AG04450 (cell line): ENCODE measurements at regions not wholly inside any gene's neighbourhood (a gene's known extent, or its start where the extent isn't known, plus 50 kb on each side); places are given as distances from the start of the nearest gene placed in this dataset.
"Not testable (repeated sequence)": the region's sequence is repeated elsewhere in the genome, so short reads cannot be mapped to it uniquely, and the experiment has no call there.

Source experiments
- CTCF ChIA-PET: fragments of 300-600, 350-600 bp; formaldehyde crosslinking; extraction: SDS; loops from one replicate; lab custom pipeline; 2022; ENCODE audit warnings: antibody characterized with exemption, inconsistent platforms; lab: Charles Lee
- POLR2A ChIA-PET: fragments of 350-600 bp; formaldehyde crosslinking; extraction: SDS; loops from one replicate; lab custom pipeline; 2021; ENCODE audit warnings: antibody characterized with exemption, inconsistent platforms; lab: Yijun Ruan, JAX
- DNase-seq: peaks from one replicate; pipeline ENCODE4 v3.0.0-alpha.2; 2011; ENCODE audit warnings: low read depth, low spot score
- H3K27ac ChIP-seq: one replicate; pipeline ENCODE4 v1.5.1; 2012; ENCODE audit warnings: low read depth, low read length, control low read depth
- H3K27me3 ChIP-seq: one replicate; pipeline ENCODE4 v1.6.0; 2012; ENCODE audit warnings: low read length; ENCODE audit not compliant: control insufficient read depth, insufficient read depth
- H3K4me3 ChIP-seq: 2 replicates; pipeline ENCODE4 v1.5.1; 2011; ENCODE audit warnings: mild to moderate bottlenecking, low read depth, low read length, control low read depth
- H3K9me3 ChIP-seq: 2 replicates; pipeline ENCODE4 v1.5.1; 2012; ENCODE audit warnings: low read length; ENCODE audit not compliant: control insufficient read depth, insufficient read depth
- CTCF ChIP-seq: IDR thresholded peaks from 2 replicates; pipeline ENCODE4 v1.5.1; 2011; ENCODE audit warnings: low read depth, low read length, control low read depth, inconsistent platforms

- ChIA-PET POLR2A (no interaction called here), CTCF (no interaction called here)
- peaks cover 3% of the 10 kb centered on the region for H3K27me3 ChIP-seq
- H3K27ac ChIP-seq = no peak overlapping the region
- H3K4me3 ChIP-seq = no peak overlapping the region
- no peak for TF ChIP-seq CTCF
- DNase-seq = no peak
- H3K9me3 ChIP-seq = no peaks in the 10 kb centered on the region
Measured at GRCh38 chr7:3114917-3115316, 71.2 kb upstream of the CARD11 start.

GRCh38 chr7:3117081-3117480 lies 73.4 kb upstream of the CARD11 start:
- peaks cover 4% of the 10 kb centered on the region for H3K9me3 ChIP-seq
- ChIA-PET POLR2A (no interaction called here), CTCF (no interaction called here)
- no peak overlapping the region for H3K4me3 ChIP-seq
- DNase-seq = no peak
- TF ChIP-seq CTCF = no peak
- H3K27me3 ChIP-seq = peaks cover 3% of the 10 kb centered on the region
- no peak overlapping the region for H3K27ac ChIP-seq

GRCh38 chr7:3117488-3118231 lies 74.0 kb upstream of the CARD11 start:
- no peak for DNase-seq
- POLR2A ChIA-PET = no interaction called here
- H3K9me3 ChIP-seq = peaks cover 4% of the 10 kb centered on the region
- H3K27me3 ChIP-seq = no peaks in the 10 kb centered on the region
- no peak for TF ChIP-seq CTCF
- H3K27ac ChIP-seq = no peak overlapping the region
- CTCF ChIA-PET = no interaction called here
- H3K4me3 ChIP-seq = no peak overlapping the region

GRCh38 chr7:3119352-3119927 lies 75.8 kb upstream of the CARD11 start:
- DNase-seq, H3K27ac ChIP-seq, CTCF ChIA-PET, H3K9me3 ChIP-seq, H3K27me3 ChIP-seq, H3K4me3 ChIP-seq: not testable (repeated sequence)
- POLR2A ChIA-PET = interaction anchor here (0.6 kb wide), 1 partner anchor 18 kb away, joined by 3 read pairs; no protein-coding TSS in a partner anchor

- CTCF ChIA-PET = no interaction called here
- no peak for DNase-seq
- Histone ChIP-seq H3K4me3 (no peak overlapping the region), H3K27ac (no peak overlapping the region), H3K9me3 (peaks cover 4% of the 10 kb centered on the region), H3K27me3 (no peaks in the 10 kb centered on the region)
- POLR2A ChIA-PET = interaction anchor here (0.6 kb wide), 1 partner anchor 18 kb away, joined by 3 read pairs; no protein-coding TSS in a partner anchor
- TF ChIP-seq CTCF = no peak
Measured at GRCh38 chr7:3119963-3120362, 76.3 kb upstream of the CARD11 start.
